Lower leg skin (tissue), 3 donors: ENCODE measurements at regions not wholly inside any gene's neighbourhood (a gene's known extent, or its start where the extent isn't known, plus 50 kb on each side); places are given as distances from the start of the nearest gene placed in this dataset.

Experiments
- CTCF ChIP-seq, 3 donors: fragments of 450-650 bp; IDR thresholded peaks; one replicate each; pipeline ENCODE4 v1.5.1; 2016; ENCODE audit warnings: antibody characterized with exemption in 3 of 3, mild to moderate bottlenecking in 3 of 3, moderate library complexity in 2 of 3
- POLR2A ChIP-seq, 2 donors: fragments of 450-650 bp; IDR thresholded peaks; one replicate each; pipeline ENCODE4 v1.6.1; 2016 to 2017; ENCODE audit warnings: antibody characterized with exemption in 2 of 2, mild to moderate bottlenecking in 1 of 2, moderate library complexity in 1 of 2

GRCh38 chr4:31204874-31205273 is 484.7 kb downstream of the PCDH7 start:
- TF ChIP-seq POLR2A (IDR thresholded peaks at IDR 0.05) (no peak), CTCF (IDR thresholded peaks at IDR 0.05) (no peak)
